HG02870 (cell line): ENCODE measurements at regions not wholly inside any gene's neighbourhood (a gene's known extent, or its start where the extent isn't known, plus 50 kb on each side); places are given as distances from the start of the nearest gene placed in this dataset.

Source experiments
- ATAC-seq: cut with Tn5 transposase; IDR thresholded peaks from one replicate; pipeline ENCODE4 v1.9.1; 2021; ENCODE audit warnings: mild to moderate bottlenecking, moderate library complexity; ENCODE audit not compliant: unreplicated experiment

DNA sequence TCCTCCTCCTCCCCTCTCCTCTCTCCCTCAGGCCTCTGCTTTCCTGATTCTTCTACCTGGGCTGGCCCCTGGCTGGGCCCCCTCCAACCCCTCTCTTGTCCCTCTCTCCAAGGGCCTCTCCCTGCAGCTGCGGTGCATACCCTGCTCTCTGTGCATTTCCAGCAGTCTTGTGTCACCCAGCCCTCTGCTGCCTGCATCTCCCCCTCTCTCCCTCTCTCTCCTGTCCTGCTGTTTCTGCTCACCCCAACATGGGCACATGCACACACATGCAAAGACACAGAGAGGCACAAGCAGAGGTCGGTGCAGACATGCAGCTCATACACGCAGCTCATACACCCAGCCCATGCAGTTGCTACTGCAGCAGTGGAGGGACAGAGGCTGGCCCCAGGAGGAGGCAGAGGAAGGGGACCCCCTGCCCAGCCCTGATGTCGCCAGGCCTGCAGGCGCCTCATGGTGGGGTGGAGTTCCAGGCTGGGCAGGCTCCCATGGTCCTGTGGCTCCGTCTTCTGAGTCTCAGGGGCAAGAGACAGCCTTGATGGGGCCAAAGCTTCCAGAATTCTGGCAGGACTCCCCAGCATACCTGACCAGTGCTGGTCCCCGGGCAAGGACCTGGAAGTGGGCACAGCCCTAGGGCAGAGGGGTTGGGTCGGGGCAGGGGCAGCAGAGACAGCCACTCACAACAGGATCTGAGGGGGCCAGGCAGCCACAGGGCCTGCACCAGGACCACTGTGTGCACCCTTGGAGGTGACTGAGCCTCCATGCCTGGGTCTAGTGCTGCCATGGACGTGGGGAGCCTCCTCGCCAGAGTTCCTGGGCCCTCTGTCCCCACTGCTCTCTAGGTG is 216.9 kb downstream of the C9orf50 start:
- ATAC-seq: no peak

GRCh38 chr9:129402931-129403778 is 217.7 kb downstream of the C9orf50 start:
- no peak for ATAC-seq

- no peak for ATAC-seq
Observed at GRCh38 chr9:129402371-129402739, 218.5 kb downstream of the C9orf50 start.

GRCh38 chr9:129401623-129402370 is 219.1 kb downstream of the C9orf50 start:
- no peak for ATAC-seq

- no peak for ATAC-seq
Observed at GRCh38 chr9:129400971-129401622, 219.8 kb downstream of the C9orf50 start.

- ATAC-seq: no peak
Observed at GRCh38 chr9:129400001-129400970, 220.6 kb downstream of the C9orf50 start.

- no peak for ATAC-seq
Observed at GRCh38 chr9:129399634-129399990, 221.3 kb downstream of the C9orf50 start.

GRCh38 chr9:129398961-129399633 is 221.0 kb upstream of the IER5L start:
- no peak for ATAC-seq

GRCh38 chr9:129398101-129398960 is 220.3 kb upstream of the IER5L start:
- no peak for ATAC-seq

DNA sequence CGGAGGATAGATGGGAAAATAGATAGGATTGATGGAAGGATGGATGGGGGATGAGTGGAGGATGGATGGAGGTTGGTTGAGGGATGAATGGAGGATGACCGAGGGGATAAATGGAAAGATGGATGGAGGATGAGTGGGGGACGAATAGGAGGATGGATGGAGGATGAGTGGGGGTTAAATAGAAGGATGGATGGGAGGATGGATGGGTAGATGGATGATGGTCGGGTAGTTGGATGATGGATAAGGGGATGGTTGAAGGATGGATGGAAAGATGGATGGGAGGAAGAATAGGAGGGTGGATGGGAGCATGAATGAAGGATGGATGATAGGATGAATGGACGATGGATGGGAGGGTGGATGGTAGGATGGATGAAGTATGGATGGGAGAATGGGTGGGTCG is 219.3 kb upstream of the IER5L start:
- ATAC-seq: no peak

DNA sequence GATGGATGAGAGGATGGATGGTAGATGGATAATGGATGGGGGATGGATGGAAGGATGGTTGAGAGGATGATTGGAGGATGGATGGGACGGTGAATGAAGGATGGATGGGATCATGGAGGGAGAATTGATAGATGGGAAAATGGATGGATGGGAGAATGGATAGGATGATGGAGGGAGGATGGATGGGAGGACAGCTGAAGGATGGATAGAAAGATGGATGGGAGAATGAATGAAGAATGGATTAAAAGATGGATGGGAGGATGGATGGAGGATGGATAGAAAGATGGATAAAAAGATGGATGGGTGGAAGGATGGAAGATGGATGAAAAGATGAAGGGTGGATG is 218.3 kb upstream of the IER5L start:
- no peak for ATAC-seq

- no peak for ATAC-seq
Observed at GRCh38 chr9:129395633-129396364, 217.7 kb upstream of the IER5L start.

DNA sequence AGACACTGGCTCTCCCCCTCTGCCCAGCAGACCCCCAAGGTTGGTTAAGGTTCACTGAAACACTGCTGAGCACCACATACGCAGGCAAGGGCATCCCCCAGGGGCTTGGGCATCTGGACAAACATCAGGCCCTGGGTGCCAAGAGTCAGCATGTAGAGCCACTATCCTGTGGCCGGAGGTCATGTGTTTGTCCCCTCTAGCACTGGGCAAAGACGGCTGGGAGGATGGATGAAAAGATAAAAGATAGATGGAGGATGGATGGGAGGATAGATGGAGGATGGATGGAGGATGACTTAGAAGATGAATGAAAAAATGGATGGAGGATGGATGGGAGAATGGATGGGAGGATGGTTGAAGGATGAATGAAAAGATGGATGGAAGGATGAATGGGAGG is 216.8 kb upstream of the IER5L start:
- no peak for ATAC-seq

- no peak for ATAC-seq
Observed at GRCh38 chr9:129394061-129394885, 216.2 kb upstream of the IER5L start.

GRCh38 chr9:129393064-129393463 is 215.0 kb upstream of the IER5L start:
- ATAC-seq: no peak

DNA sequence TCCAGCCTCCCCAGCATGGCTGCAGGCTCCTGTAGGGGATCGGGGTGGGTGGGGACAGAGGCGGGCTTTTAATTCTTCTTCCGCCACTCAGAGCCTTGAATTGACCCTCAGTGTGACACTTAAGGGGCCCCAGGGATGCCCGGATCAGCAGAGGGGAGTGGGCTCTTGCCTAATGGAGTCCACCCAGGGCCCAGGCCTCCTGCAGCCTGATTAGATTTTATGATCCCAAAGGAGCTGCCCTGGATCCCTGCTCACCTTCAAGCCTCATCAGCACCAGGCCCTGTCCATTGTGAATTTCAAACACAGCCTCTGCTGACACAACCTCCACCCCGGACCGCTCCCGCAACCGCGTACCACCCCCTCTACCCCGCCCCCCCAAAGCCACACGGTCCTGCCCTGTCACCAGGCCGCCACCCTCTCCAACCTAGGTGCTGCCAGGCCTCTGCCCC is 214.1 kb upstream of the IER5L start:
- no peak for ATAC-seq

GRCh38 chr9:129391221-129391661 is 213.2 kb upstream of the IER5L start:
- no peak for ATAC-seq
